HCT116 (cell line): ENCODE measurements at regions not wholly inside any gene's neighbourhood (a gene's known extent, or its start where the extent isn't known, plus 50 kb on each side); places are given as distances from the start of the nearest gene placed in this dataset.

Experiments
- ATAC-seq: fragments of 200-7000 bp; cut with Tn5 transposase; 2 replicates; pipeline ENCODE4 v1.9.1; 2020; ENCODE audit warnings: mild to moderate bottlenecking, moderate library complexity
- BruUV-seq: library from RNA; stranded (reverse); fragments of 400-500 nt; replicated peaks from 2 replicates; lab custom pipeline; 2021; lab: Mats Ljungman, UMichigan
- CTCF ChIA-PET: fragments of 300-600 bp; sonication (Branson Sonifier 250); formaldehyde crosslinking; loops from one replicate; lab custom pipeline; 2021; ENCODE audit warnings: antibody characterized with exemption; lab: Charles Lee
- POLR2A ChIA-PET: fragments of 300-600, 350-600 bp; sonication (Branson Sonifier 250); formaldehyde crosslinking; loops from one replicate; lab custom pipeline; 2021; ENCODE audit warnings: antibody characterized with exemption; lab: Charles Lee
- RAD21 ChIA-PET, 2 experiments: fragments of 300-600 bp; sonication (Branson Sonifier 250); formaldehyde crosslinking; loops; one replicate each; lab custom pipeline; 2023; ENCODE audit warnings: low total read pairs in 2 of 2; ENCODE audit not compliant: uncharacterized antibody in 2 of 2, unreplicated experiment in 2 of 2, low non-redundant PET in 1 of 2; lab: Charles Lee
- DNase-seq: peaks from one replicate; pipeline ENCODE4 v3.0.0-alpha.2; 2010; ENCODE audit warnings: low read depth, low spot score
- H2AFZ ChIP-seq: fragments of 200-600 bp; shearing (Covaris generic), sonication (generic); 2 replicates; pipeline ENCODE4 v1.6.1; 2017; ENCODE audit warnings: low read depth, mixed run types, mixed read lengths, antibody characterized with exemption, low read length; ENCODE audit not compliant: poor library complexity, severe bottlenecking
- H3K27ac ChIP-seq: 2 replicates; pipeline ENCODE4 v1.5.1; 2012; ENCODE audit warnings: low read depth, low read length
- H3K27me3 ChIP-seq: fragments of 200-600 bp; sonication (generic); 2 replicates; pipeline ENCODE4 v1.6.1; 2016; ENCODE audit warnings: mixed run types, low read length, mixed read lengths; ENCODE audit not compliant: insufficient read depth
- H3K36me3 ChIP-seq, 2 experiments: fragments of 200-500 bp in 1 of 2; fragments of 200-600 bp in 1 of 2; sonication (Bioruptor generic) in 1 of 2; sonication (generic) in 1 of 2; 2 replicates each; pipeline versions ENCODE4 v1.5.1 to v1.6.1; 2014 to 2016; ENCODE audit warnings: low read length in 2 of 2, inconsistent platforms in 1 of 2, mixed read lengths in 1 of 2, mixed run types in 1 of 2; ENCODE audit not compliant: insufficient read depth in 2 of 2, control insufficient read depth in 1 of 2
- H3K4me1 ChIP-seq, 2 experiments: fragments of 200-600 bp in 1 of 2; sonication (generic) in 1 of 2; 2 replicates each; pipeline versions ENCODE4 v1.5.1 to v1.6.1; 2012 to 2017; ENCODE audit warnings: low read length in 2 of 2, inconsistent platforms in 1 of 2, mild to moderate bottlenecking in 1 of 2, mixed read lengths in 1 of 2, mixed run types in 1 of 2, moderate library complexity in 1 of 2; ENCODE audit not compliant: insufficient read depth in 2 of 2, control insufficient read depth in 1 of 2
- H3K4me2 ChIP-seq: fragments of 200-600 bp; sonication (generic); 2 replicates; pipeline ENCODE4 v1.6.1; 2017; ENCODE audit warnings: mixed run types, low read length, mixed read lengths
- H3K4me3 ChIP-seq, 2 experiments: fragments of 200-600 bp in 1 of 2; sonication (generic) in 1 of 2; replicated peaks in 1 of 2; 2 replicates each; pipeline ENCODE4 v1.5.1; 2011 to 2016; ENCODE audit warnings: low read length in 2 of 2, control low read depth in 1 of 2, low read depth in 1 of 2, mild to moderate bottlenecking in 1 of 2, mixed read lengths in 1 of 2, mixed run types in 1 of 2
- H3K79me2 ChIP-seq: fragments of 200-600 bp; sonication (generic); 2 replicates; pipeline ENCODE4 v1.6.1; 2017; ENCODE audit warnings: mild to moderate bottlenecking, mixed run types, low read length, moderate library complexity, mixed read lengths; ENCODE audit not compliant: insufficient read depth
- H3K9ac ChIP-seq: fragments of 200-600 bp; sonication (generic); 2 replicates; pipeline ENCODE4 v1.6.1; 2016; ENCODE audit warnings: low read length, mixed read lengths
- H3K9me2 ChIP-seq: fragments of 200-600 bp; sonication (generic), shearing (Covaris generic); 2 replicates; pipeline ENCODE4 v1.6.1; 2017; ENCODE audit warnings: mixed run types, mild to moderate bottlenecking, moderate library complexity; ENCODE audit not compliant: insufficient read depth
- H3K9me3 ChIP-seq, 2 experiments: fragments of 200-500 bp in 1 of 2; fragments of 200-600 bp in 1 of 2; sonication (Bioruptor generic) in 1 of 2; sonication (generic) in 1 of 2; 2 replicates each; pipeline ENCODE4 v1.6.1; 2014 to 2017; ENCODE audit warnings: low read length in 2 of 2, mixed read lengths in 2 of 2, inconsistent platforms in 1 of 2, low read depth in 1 of 2, mild to moderate bottlenecking in 1 of 2, mixed run types in 1 of 2, moderate library complexity in 1 of 2; ENCODE audit not compliant: control insufficient read depth in 1 of 2, insufficient read depth in 1 of 2
- H4K20me1 ChIP-seq: fragments of 200-600 bp; sonication (generic), shearing (Covaris generic); 2 replicates; pipeline ENCODE4 v1.6.1; 2017; ENCODE audit warnings: mixed run types, mild to moderate bottlenecking, moderate library complexity; ENCODE audit not compliant: insufficient read depth
- ATF3 ChIP-seq: IDR thresholded peaks from 2 replicates; pipeline ENCODE4 v1.6.1; 2012
- CEBPB ChIP-seq: IDR thresholded peaks from 2 replicates; pipeline ENCODE4 v1.6.1; 2012; ENCODE audit warnings: low read depth
- EZH2 ChIP-seq: fragments of 200-600 bp; sonication (generic); IDR thresholded peaks from 2 replicates; pipeline ENCODE4 v1.6.1; 2017; ENCODE audit warnings: antibody characterized with exemption, mixed run types
- POLR2AphosphoS5 ChIP-seq: IDR thresholded peaks from 2 replicates; pipeline ENCODE4 v1.6.1; 2011; ENCODE audit warnings: mild to moderate bottlenecking, low read depth, low read length, moderate library complexity
- REST ChIP-seq: IDR thresholded peaks from 2 replicates; pipeline ENCODE4 v1.6.1; 2012; ENCODE audit warnings: low read depth
- SIN3A ChIP-seq: IDR thresholded peaks from 2 replicates; pipeline ENCODE4 v1.6.1; 2012; ENCODE audit warnings: low read depth
- SRF ChIP-seq: IDR thresholded peaks from 2 replicates; pipeline ENCODE4 v1.6.1; 2012; ENCODE audit warnings: low read depth
- TCF7L2 ChIP-seq: IDR thresholded peaks from 2 replicates; pipeline ENCODE4 v1.7.0; 2011; ENCODE audit warnings: borderline replicate concordance, inconsistent platforms; ENCODE audit not compliant: insufficient read depth, insufficient read length; ENCODE audit errors: extremely low read depth
- ZNF274 ChIP-seq: fragments of 200-500 bp; sonication (Bioruptor generic); IDR thresholded peaks from 2 replicates; pipeline ENCODE4 v1.6.1; 2014; ENCODE audit warnings: mild to moderate bottlenecking, low read depth, low read length, inconsistent platforms
- intact Hi-C: fragments of 100-400 bp; cut with micrococcal nuclease; formaldehyde crosslinking; loops from 2 replicates; pipeline ENCODE4 v1.10.0; 2022
- TF ChIP-seq, protein P1 (sequence below): IDR thresholded peaks from 2 replicates; pipeline ENCODE4 v1.6.1; 2012

GRCh38 chr1:98267423-98267822 lies 346.6 kb upstream of the DPYD start:
- no peaks in the 10 kb centered on the region for H3K9me3 ChIP-seq
- H3K4me2 ChIP-seq = no peak overlapping the region
- no peaks in the 10 kb centered on the region for H3K79me2 ChIP-seq
- intact Hi-C loops = no loop called here
- no peak for DNase-seq
- ATAC-seq = no peak
- no peaks in the 10 kb centered on the region for H3K27me3 ChIP-seq
- H4K20me1 ChIP-seq = no peaks in the 10 kb centered on the region
- no peak overlapping the region for H3K27ac ChIP-seq
- ChIA-PET POLR2A (no interaction called here), RAD21 (no interaction called here), CTCF (no interaction called here)
- H3K36me3 ChIP-seq = no peaks in the 10 kb centered on the region
- no peak overlapping the region for H3K9ac ChIP-seq
- no TSS peak for BruUV-seq
- no peaks in the 10 kb centered on the region for H3K9me2 ChIP-seq
- H3K4me3 ChIP-seq = no peak overlapping the region
- TF ChIP-seq SRF (no peak), REST (no peak), TCF7L2 (no peak), SIN3A (no peak), EZH2 (no peak), ZNF274 (no peak), CEBPB (no peak), POLR2AphosphoS5 (no peak), ATF3 (no peak)
- TF ChIP-seq, protein P1, sequence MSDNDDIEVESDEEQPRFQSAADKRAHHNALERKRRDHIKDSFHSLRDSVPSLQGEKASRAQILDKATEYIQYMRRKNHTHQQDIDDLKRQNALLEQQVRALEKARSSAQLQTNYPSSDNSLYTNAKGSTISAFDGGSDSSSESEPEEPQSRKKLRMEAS = no peak
- TF ChIP-seq, all 23 proteins: peak for 0
- Histone ChIP-seq H2AFZ (no peak overlapping the region), H3K4me1 (no peaks in the 10 kb centered on the region)
